ENCODE measurements at regions not wholly inside any gene's neighbourhood (a gene's known extent, or its start where the extent isn't known, plus 50 kb on each side); places are given as distances from the start of the nearest gene placed in this dataset.

DNA sequence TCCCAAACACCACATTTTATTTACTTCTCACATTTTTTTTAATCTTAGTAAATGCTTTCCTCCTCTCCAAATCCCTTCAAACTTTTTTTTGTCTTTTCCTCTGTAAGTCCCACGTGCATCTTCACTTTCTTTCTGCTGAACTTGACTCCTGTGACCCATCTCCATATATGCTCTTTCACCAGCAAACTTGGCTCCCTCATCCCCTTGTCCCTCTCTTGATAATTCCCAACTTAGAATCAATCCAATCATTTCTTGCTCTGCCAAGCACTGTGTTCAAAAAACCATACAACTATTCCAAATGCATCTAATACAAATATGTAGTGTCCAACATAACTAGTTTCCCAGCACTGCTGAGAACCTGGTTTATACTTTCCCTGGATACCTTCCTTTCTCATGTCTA lies 519.4 kb downstream of the HDGFL1 start:
- no peak for DNase-seq (ENCODE audit: extremely low spot score, unreplicated experiment)
- Mint-ChIP-seq H3K4me1 (ENCODE audit: unreplicated experiment) (peaks cover 2% of the 10 kb centered on the region), H3K4me3 (ENCODE audit: unreplicated experiment) (no peak overlapping the region), H3K27ac (ENCODE audit: unreplicated experiment) (no peak overlapping the region), H3K36me3 (ENCODE audit: unreplicated experiment) (no peaks in the 10 kb centered on the region), H3K9me3 (ENCODE audit: unreplicated experiment) (no peaks in the 10 kb centered on the region), H3K27me3 (ENCODE audit: unreplicated experiment) (no peaks in the 10 kb centered on the region)
- TF ChIP-seq, protein P1, sequence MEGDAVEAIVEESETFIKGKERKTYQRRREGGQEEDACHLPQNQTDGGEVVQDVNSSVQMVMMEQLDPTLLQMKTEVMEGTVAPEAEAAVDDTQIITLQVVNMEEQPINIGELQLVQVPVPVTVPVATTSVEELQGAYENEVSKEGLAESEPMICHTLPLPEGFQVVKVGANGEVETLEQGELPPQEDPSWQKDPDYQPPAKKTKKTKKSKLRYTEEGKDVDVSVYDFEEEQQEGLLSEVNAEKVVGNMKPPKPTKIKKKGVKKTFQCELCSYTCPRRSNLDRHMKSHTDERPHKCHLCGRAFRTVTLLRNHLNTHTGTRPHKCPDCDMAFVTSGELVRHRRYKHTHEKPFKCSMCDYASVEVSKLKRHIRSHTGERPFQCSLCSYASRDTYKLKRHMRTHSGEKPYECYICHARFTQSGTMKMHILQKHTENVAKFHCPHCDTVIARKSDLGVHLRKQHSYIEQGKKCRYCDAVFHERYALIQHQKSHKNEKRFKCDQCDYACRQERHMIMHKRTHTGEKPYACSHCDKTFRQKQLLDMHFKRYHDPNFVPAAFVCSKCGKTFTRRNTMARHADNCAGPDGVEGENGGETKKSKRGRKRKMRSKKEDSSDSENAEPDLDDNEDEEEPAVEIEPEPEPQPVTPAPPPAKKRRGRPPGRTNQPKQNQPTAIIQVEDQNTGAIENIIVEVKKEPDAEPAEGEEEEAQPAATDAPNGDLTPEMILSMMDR (IDR thresholded peaks at IDR 0.05), result no peak

DNA sequence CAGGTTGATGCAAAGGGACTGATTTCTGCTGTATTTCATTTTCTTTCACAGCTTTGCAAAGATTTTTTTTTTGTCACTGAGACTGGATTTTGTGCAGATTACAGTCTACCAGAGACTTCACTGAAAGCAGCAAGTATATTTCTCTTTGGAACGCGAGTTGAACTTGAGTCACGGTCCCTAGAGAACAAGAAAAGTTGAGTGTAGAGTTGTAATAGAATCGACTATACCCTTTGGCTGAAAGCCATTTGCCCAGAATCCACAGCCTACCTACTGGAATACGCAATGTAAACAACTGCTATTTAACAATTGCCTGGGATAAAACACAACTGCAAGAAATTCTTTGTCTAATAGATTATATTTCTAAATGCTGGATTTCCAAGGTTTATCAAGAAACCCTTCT lies 520.6 kb downstream of the HDGFL1 start:
- TF ChIP-seq, protein P1 (IDR thresholded peaks at IDR 0.05), result no peak
- peaks cover 3% of the 10 kb centered on the region for H3K9me3 Mint-ChIP-seq (ENCODE audit: unreplicated experiment)
- no peaks in the 10 kb centered on the region for H3K36me3 Mint-ChIP-seq (ENCODE audit: unreplicated experiment)
- H3K27ac Mint-ChIP-seq (ENCODE audit: unreplicated experiment), result no peak overlapping the region
- no peak overlapping the region for H3K4me3 Mint-ChIP-seq (ENCODE audit: unreplicated experiment)
- DNase-seq (ENCODE audit: extremely low spot score, unreplicated experiment), result no peak
- H3K4me1 Mint-ChIP-seq (ENCODE audit: unreplicated experiment), result peaks cover 2% of the 10 kb centered on the region
- H3K27me3 Mint-ChIP-seq (ENCODE audit: unreplicated experiment), result no peaks in the 10 kb centered on the region

DNA sequence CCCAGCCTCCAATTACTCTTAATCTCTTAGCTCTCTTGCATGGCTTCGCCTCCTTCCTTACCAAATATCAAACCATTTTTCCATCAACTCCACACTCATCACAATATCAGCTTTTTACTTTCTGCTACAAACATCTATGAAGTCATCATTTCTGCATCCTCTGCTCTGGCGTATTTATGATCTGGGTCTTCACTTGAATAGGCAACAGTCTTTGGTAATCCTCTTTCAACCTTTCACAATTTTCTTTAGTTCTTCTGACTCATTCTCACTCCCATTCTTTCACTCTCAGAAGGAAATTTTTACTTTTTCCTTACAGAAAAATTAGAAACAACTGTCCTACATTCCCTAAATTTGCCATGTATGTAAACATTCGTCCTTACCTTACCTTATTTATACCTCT lies 522.4 kb downstream of the HDGFL1 start:
- Mint-ChIP-seq H3K4me3 (ENCODE audit: unreplicated experiment) (no peak overlapping the region), H3K27me3 (ENCODE audit: unreplicated experiment) (no peaks in the 10 kb centered on the region)
- no peak for DNase-seq (ENCODE audit: extremely low spot score, unreplicated experiment)

DNA sequence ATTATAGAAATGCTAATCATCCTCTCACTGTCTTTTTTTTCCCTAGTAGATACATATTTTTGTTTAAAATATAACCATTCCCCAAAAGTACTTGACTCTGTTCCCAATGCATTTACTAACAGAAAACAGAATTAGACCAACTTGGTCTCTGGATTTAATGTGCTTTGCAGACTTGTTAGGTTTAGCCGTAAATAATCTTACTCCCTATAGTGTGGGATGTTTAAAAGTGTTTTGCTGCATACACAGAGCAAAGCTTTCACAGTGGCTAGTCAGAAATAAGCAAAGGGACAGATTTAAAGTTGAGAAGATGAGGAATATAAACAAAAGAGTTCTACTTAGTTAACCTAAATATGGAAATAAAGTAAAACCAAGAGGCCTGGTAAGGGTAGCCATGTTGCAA lies 527.5 kb downstream of the HDGFL1 start:
- no peak overlapping the region for H3K4me3 Mint-ChIP-seq (ENCODE audit: unreplicated experiment)
- H3K27ac Mint-ChIP-seq (ENCODE audit: unreplicated experiment), result no peak overlapping the region
- peaks cover 18% of the 10 kb centered on the region for H3K9me3 Mint-ChIP-seq (ENCODE audit: unreplicated experiment)
- no peaks in the 10 kb centered on the region for H3K4me1 Mint-ChIP-seq (ENCODE audit: unreplicated experiment)
- no peak for DNase-seq (ENCODE audit: extremely low spot score, unreplicated experiment)
- no peaks in the 10 kb centered on the region for H3K27me3 Mint-ChIP-seq (ENCODE audit: unreplicated experiment)
- TF ChIP-seq, protein P1 (IDR thresholded peaks at IDR 0.05), result no peak
- peaks cover 5% of the 10 kb centered on the region for H3K36me3 Mint-ChIP-seq (ENCODE audit: unreplicated experiment)

More for the DNA sequence above, 522.4 kb downstream of the HDGFL1 start:
- H3K36me3 Mint-ChIP-seq (ENCODE audit: unreplicated experiment), result no peaks in the 10 kb centered on the region
- peaks cover 2% of the 10 kb centered on the region for H3K4me1 Mint-ChIP-seq (ENCODE audit: unreplicated experiment)
- TF ChIP-seq, protein P1 (IDR thresholded peaks at IDR 0.05), result no peak
- H3K9me3 Mint-ChIP-seq (ENCODE audit: unreplicated experiment), result peaks cover 9% of the 10 kb centered on the region
- no peak overlapping the region for H3K27ac Mint-ChIP-seq (ENCODE audit: unreplicated experiment)

DNA sequence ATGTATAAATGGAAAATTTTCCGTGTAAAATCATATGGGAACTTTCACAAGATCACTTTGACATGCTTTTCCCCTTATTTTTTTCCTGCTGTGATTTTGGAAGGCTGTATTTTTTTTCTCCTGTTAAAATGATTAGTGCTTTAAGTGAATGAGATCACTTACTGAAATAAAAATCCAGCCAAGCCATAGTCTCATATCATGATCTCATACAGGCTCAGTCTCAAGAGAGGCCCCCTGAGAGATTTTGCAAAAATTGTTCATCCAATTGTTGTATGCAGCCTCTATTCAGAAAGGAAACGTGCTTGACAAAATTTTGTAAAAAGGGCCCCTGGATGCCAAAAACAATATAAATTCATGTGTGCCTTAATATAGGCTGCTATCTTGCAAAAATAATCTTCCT lies 528.2 kb downstream of the HDGFL1 start:
- H3K4me1 Mint-ChIP-seq (ENCODE audit: unreplicated experiment), result no peaks in the 10 kb centered on the region
- peaks cover 19% of the 10 kb centered on the region for H3K9me3 Mint-ChIP-seq (ENCODE audit: unreplicated experiment)
- no peaks in the 10 kb centered on the region for H3K27me3 Mint-ChIP-seq (ENCODE audit: unreplicated experiment)
- H3K4me3 Mint-ChIP-seq (ENCODE audit: unreplicated experiment), result no peak overlapping the region
- no peak overlapping the region for H3K27ac Mint-ChIP-seq (ENCODE audit: unreplicated experiment)
- peaks cover 5% of the 10 kb centered on the region for H3K36me3 Mint-ChIP-seq (ENCODE audit: unreplicated experiment)
- TF ChIP-seq, protein P1 (IDR thresholded peaks at IDR 0.05), result no peak
- no peak for DNase-seq (ENCODE audit: extremely low spot score, unreplicated experiment)

Data from osteocyte (in vitro differentiated cells).